ENCODE measurements at regions not wholly inside any gene's neighbourhood (a gene's known extent, or its start where the extent isn't known, plus 50 kb on each side); places are given as distances from the start of the nearest gene placed in this dataset.

- no peak overlapping the region for H3K4me3 ChIP-seq
- WGBS, 2 donors (ENCODE audit: low coverage in 1 of 2), result 75% methylated on average over 4 of the region's 4 CpGs; no CpG with 5 or more reads in 1 of the 2 donors
- H3K27me3 ChIP-seq, result no peaks in the 10 kb centered on the region
- TF ChIP-seq EP300 (IDR thresholded peaks at IDR 0.05), result no peak
- no peak for TF ChIP-seq CTCF (IDR thresholded peaks at IDR 0.05)
- TF ChIP-seq POLR2AphosphoS5 (IDR thresholded peaks at IDR 0.05), result no peak
- TF ChIP-seq POLR2A (IDR thresholded peaks at IDR 0.05), result no peak
- H3K36me3 ChIP-seq, result no peaks in the 10 kb centered on the region
- ATAC-seq, result no peak
- H3K27ac ChIP-seq, result no peak overlapping the region
- H3K9me3 ChIP-seq, result no peaks in the 10 kb centered on the region
- no peaks in the 10 kb centered on the region for H3K4me1 ChIP-seq
Measured at GRCh38 chr3:27907929-27908328, 185.8 kb upstream of the EOMES start.

- TF ChIP-seq POLR2A (IDR thresholded peaks at IDR 0.05) (no peak), EP300 (IDR thresholded peaks at IDR 0.05) (no peak), CTCF (IDR thresholded peaks at IDR 0.05) (no peak), POLR2AphosphoS5 (IDR thresholded peaks at IDR 0.05) (no peak)
- no peak for ATAC-seq
- 11 to 42% methylated on average over 3 to 4 of the region's 4 CpGs for WGBS, 2 donors (ENCODE audit: low coverage in 1 of 2)
Measured at GRCh38 chr3:27910456-27910855, 188.3 kb upstream of the EOMES start.

GRCh38 chr3:27914199-27914598, 192.1 kb upstream of the EOMES start:
- Histone ChIP-seq H3K27me3 (no peaks in the 10 kb centered on the region), H3K36me3 (no peaks in the 10 kb centered on the region), H3K27ac (no peak overlapping the region), H3K4me1 (no peaks in the 10 kb centered on the region), H3K9me3 (no peaks in the 10 kb centered on the region), H3K4me3 (no peak overlapping the region)
- 81 to 84% methylated on average over 4 to 5 of the region's 6 CpGs for WGBS, 2 donors (ENCODE audit: low coverage in 1 of 2)
- no peak for ATAC-seq
- TF ChIP-seq POLR2AphosphoS5 (IDR thresholded peaks at IDR 0.05) (no peak), POLR2A (IDR thresholded peaks at IDR 0.05) (no peak), CTCF (IDR thresholded peaks at IDR 0.05) (no peak), EP300 (IDR thresholded peaks at IDR 0.05) (no peak)

More at GRCh38 chr3:27910456-27910855, 188.3 kb upstream of the EOMES start:
- H3K27me3 ChIP-seq, result no peaks in the 10 kb centered on the region
- H3K27ac ChIP-seq, result no peak overlapping the region
- H3K4me3 ChIP-seq, result no peak overlapping the region
- H3K4me1 ChIP-seq, result no peaks in the 10 kb centered on the region
- no peaks in the 10 kb centered on the region for H3K36me3 ChIP-seq
- H3K9me3 ChIP-seq, result no peaks in the 10 kb centered on the region

- TF ChIP-seq POLR2A (IDR thresholded peaks at IDR 0.05), result no peak
- no peak for TF ChIP-seq CTCF (IDR thresholded peaks at IDR 0.05)
- TF ChIP-seq POLR2AphosphoS5 (IDR thresholded peaks at IDR 0.05), result no peak
- TF ChIP-seq EP300 (IDR thresholded peaks at IDR 0.05), result no peak
- Histone ChIP-seq H3K4me3 (no peak overlapping the region), H3K27ac (no peak overlapping the region), H3K9me3 (no peaks in the 10 kb centered on the region), H3K27me3 (no peaks in the 10 kb centered on the region), H3K4me1 (no peaks in the 10 kb centered on the region), H3K36me3 (no peaks in the 10 kb centered on the region)
- 59 to 69% methylated on average over 2 of the region's 2 CpGs for WGBS, 2 donors (ENCODE audit: low coverage in 1 of 2)
- ATAC-seq, result no peak
Measured at GRCh38 chr3:27923349-27924068, 201.4 kb upstream of the EOMES start.

- no peak for ATAC-seq
- no peak overlapping the region for H3K27ac ChIP-seq
- H3K9me3 ChIP-seq, result no peaks in the 10 kb centered on the region
- no peaks in the 10 kb centered on the region for H3K4me1 ChIP-seq
- no peaks in the 10 kb centered on the region for H3K36me3 ChIP-seq
- WGBS, 2 donors (ENCODE audit: low coverage in 1 of 2), result 67 to 85% methylated on average over 1 of the region's 1 CpG
- TF ChIP-seq EP300 (IDR thresholded peaks at IDR 0.05) (no peak), POLR2AphosphoS5 (IDR thresholded peaks at IDR 0.05) (no peak), CTCF (IDR thresholded peaks at IDR 0.05) (no peak), POLR2A (IDR thresholded peaks at IDR 0.05) (no peak)
- H3K27me3 ChIP-seq, result no peaks in the 10 kb centered on the region
- H3K4me3 ChIP-seq, result no peak overlapping the region
Measured at GRCh38 chr3:27927882-27928281, 205.8 kb upstream of the EOMES start.
